Peyer's patch (tissue), 4 donors: ENCODE measurements at regions not wholly inside any gene's neighbourhood (a gene's known extent, or its start where the extent isn't known, plus 50 kb on each side); places are given as distances from the start of the nearest gene placed in this dataset.
"Not testable (repeated sequence)": the region's sequence is repeated elsewhere in the genome, so short reads cannot be mapped to it uniquely, and the experiment has no call there.

Experiments used
- DNase-seq, 3 donors: peaks; one replicate each; pipeline ENCODE4 v3.0.0-alpha.2; 2017 to 2019
- H3K27ac ChIP-seq, 4 donors: fragments of 200-600 bp; sonication (generic); one replicate each; pipeline ENCODE4 v1.5.1; 2016 to 2019
- H3K27me3 ChIP-seq, 2 donors: fragments of 200-600 bp; sonication (generic); one replicate each; pipeline ENCODE4 v1.5.1; 2019
- H3K36me3 ChIP-seq, 3 donors: fragments of 200-600 bp; sonication (generic); one replicate each; pipeline ENCODE4 v1.5.1; 2016 to 2019
- H3K4me1 ChIP-seq, 4 donors: fragments of 200-600 bp; sonication (generic); one replicate each; pipeline ENCODE4 v1.5.1; 2016 to 2019
- H3K4me3 ChIP-seq, 4 donors: fragments of 200-600 bp; sonication (generic); 1 replicate in 3 of 4; 2 replicates in 1 of 4; pipeline ENCODE4 v1.5.1; 2016 to 2019; ENCODE audit warnings: mild to moderate bottlenecking in 1 of 4
- H3K9me3 ChIP-seq, 4 donors: fragments of 200-600 bp; sonication (generic); one replicate each; pipeline ENCODE4 v1.5.1; 2016 to 2019; ENCODE audit warnings: mild to moderate bottlenecking in 1 of 4
- CTCF ChIP-seq, 6 experiments: fragments of 450-650 bp in 4 of 6; fragments of 200-600 bp in 2 of 6; sonication (generic) in 1 of 6; IDR thresholded peaks; one replicate each; pipeline ENCODE4 v1.5.1; 2017 to 2019; ENCODE audit warnings: antibody characterized with exemption in 6 of 6, mild to moderate bottlenecking in 3 of 6, moderate library complexity in 1 of 6
- POLR2A ChIP-seq, 2 donors: fragments of 450-650 bp; IDR thresholded peaks; one replicate each; pipeline ENCODE4 v1.5.1; 2017; ENCODE audit warnings: antibody characterized with exemption in 2 of 2, mild to moderate bottlenecking in 2 of 2, moderate library complexity in 2 of 2

- Histone ChIP-seq H3K27ac (no peak overlapping the region), H3K36me3 (no peaks in the 10 kb centered on the region), H3K4me1 (no peaks in the 10 kb centered on the region), H3K9me3 (no peaks in the 10 kb centered on the region), H3K4me3 (no peak overlapping the region), H3K27me3 (no peaks in the 10 kb centered on the region)
- DNase-seq, result no peak
- TF ChIP-seq POLR2A (IDR thresholded peaks at IDR 0.05) (no peak), CTCF (IDR thresholded peaks at IDR 0.05) (no peak)
These were observed 205.0 kb upstream of the HAND2 start for GRCh38 chr4:173735049-173735448.

- H3K4me3 ChIP-seq, result no peak overlapping the region
- TF ChIP-seq POLR2A (IDR thresholded peaks at IDR 0.05), result no peak
- no peak for TF ChIP-seq CTCF (IDR thresholded peaks at IDR 0.05)
- H3K9me3 ChIP-seq, result no peaks in the 10 kb centered on the region
- no peak overlapping the region for H3K27ac ChIP-seq
- no peaks in the 10 kb centered on the region for H3K27me3 ChIP-seq
- no peaks in the 10 kb centered on the region for H3K4me1 ChIP-seq
- no peak for DNase-seq
- H3K36me3 ChIP-seq, result no peaks in the 10 kb centered on the region
These were observed 201.2 kb upstream of the HAND2 start for GRCh38 chr4:173731257-173731656.

GRCh38 chr4:173722075-173722474, 192.0 kb upstream of the HAND2 start:
- H3K4me3 ChIP-seq, result no peak overlapping the region
- no peak for DNase-seq
- H3K27ac ChIP-seq, result no peak overlapping the region
- H3K9me3 ChIP-seq, result no peaks in the 10 kb centered on the region
- no peaks in the 10 kb centered on the region for H3K4me1 ChIP-seq
- H3K36me3 ChIP-seq, result no peaks in the 10 kb centered on the region
- no peaks in the 10 kb centered on the region for H3K27me3 ChIP-seq
- no peak for TF ChIP-seq POLR2A (IDR thresholded peaks at IDR 0.05)
- no peak for TF ChIP-seq CTCF (IDR thresholded peaks at IDR 0.05)

GRCh38 chr4:173718504-173718903, 188.5 kb upstream of the HAND2 start:
- not testable (repeated sequence) for H3K27me3 ChIP-seq, H3K4me3 ChIP-seq, H3K4me1 ChIP-seq, H3K9me3 ChIP-seq, H3K36me3 ChIP-seq, H3K27ac ChIP-seq, DNase-seq

GRCh38 chr4:173717581-173717980, 187.6 kb upstream of the HAND2 start:
- no peaks in the 10 kb centered on the region for H3K27me3 ChIP-seq
- H3K4me1 ChIP-seq, result no peaks in the 10 kb centered on the region
- TF ChIP-seq POLR2A (IDR thresholded peaks at IDR 0.05) (no peak), CTCF (IDR thresholded peaks at IDR 0.05) (no peak)
- no peaks in the 10 kb centered on the region for H3K9me3 ChIP-seq
- no peak overlapping the region for H3K4me3 ChIP-seq
- H3K27ac ChIP-seq, result no peak overlapping the region
- DNase-seq, result no peak
- H3K36me3 ChIP-seq, result no peaks in the 10 kb centered on the region

- no peaks in the 10 kb centered on the region for H3K27me3 ChIP-seq
- no peak overlapping the region for H3K27ac ChIP-seq
- H3K9me3 ChIP-seq, result no peaks in the 10 kb centered on the region
- no peak for DNase-seq
- no peak for TF ChIP-seq CTCF (IDR thresholded peaks at IDR 0.05)
- no peak for TF ChIP-seq POLR2A (IDR thresholded peaks at IDR 0.05)
- no peak overlapping the region for H3K4me3 ChIP-seq
- H3K36me3 ChIP-seq, result no peaks in the 10 kb centered on the region
- H3K4me1 ChIP-seq, result no peaks in the 10 kb centered on the region
These were observed 184.4 kb upstream of the HAND2 start for GRCh38 chr4:173714456-173714855.
